ENCODE measurements at regions not wholly inside any gene's neighbourhood (a gene's known extent, or its start where the extent isn't known, plus 50 kb on each side); places are given as distances from the start of the nearest gene placed in this dataset.

DNA sequence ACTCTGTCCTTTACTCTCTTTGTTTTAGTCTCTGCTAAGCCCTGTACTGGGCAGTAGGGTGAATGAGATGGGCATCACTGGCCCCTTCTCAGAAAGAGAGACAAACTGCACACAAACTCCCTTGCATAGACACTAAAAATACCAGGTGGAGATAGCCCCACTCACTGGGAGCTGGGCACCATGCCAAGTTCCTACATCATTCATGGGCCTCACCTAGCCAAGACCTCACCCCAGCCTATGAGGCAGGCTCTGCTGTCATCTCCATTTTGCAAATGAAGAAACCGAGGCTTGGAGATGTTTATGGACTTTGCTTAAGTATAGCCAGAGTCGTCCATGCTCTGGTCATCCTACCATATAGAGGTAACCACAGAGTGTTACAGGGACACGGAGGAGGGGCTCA, 499.8 kb upstream of the CDH11 start:
- no peak for ATAC-seq
- H3F3A ChIP-seq (ENCODE audit: low read length, unreplicated experiment): no peaks in the 10 kb centered on the region
- ChIA-PET CTCF (no interaction called here), POLR2A (ENCODE audit: unreplicated experiment) (no interaction called here)
- no peak overlapping the region for H3K9ac ChIP-seq (ENCODE audit: low read length)
- TF ChIP-seq EZH2 (IDR thresholded peaks at IDR 0.05; ENCODE audit: low read length, unreplicated experiment) (no peak), EZH2phosphoT487 (IDR thresholded peaks at IDR 0.05; ENCODE audit: borderline replicate concordance, low read length) (no peak)
- TF ChIP-seq, protein P1, sequence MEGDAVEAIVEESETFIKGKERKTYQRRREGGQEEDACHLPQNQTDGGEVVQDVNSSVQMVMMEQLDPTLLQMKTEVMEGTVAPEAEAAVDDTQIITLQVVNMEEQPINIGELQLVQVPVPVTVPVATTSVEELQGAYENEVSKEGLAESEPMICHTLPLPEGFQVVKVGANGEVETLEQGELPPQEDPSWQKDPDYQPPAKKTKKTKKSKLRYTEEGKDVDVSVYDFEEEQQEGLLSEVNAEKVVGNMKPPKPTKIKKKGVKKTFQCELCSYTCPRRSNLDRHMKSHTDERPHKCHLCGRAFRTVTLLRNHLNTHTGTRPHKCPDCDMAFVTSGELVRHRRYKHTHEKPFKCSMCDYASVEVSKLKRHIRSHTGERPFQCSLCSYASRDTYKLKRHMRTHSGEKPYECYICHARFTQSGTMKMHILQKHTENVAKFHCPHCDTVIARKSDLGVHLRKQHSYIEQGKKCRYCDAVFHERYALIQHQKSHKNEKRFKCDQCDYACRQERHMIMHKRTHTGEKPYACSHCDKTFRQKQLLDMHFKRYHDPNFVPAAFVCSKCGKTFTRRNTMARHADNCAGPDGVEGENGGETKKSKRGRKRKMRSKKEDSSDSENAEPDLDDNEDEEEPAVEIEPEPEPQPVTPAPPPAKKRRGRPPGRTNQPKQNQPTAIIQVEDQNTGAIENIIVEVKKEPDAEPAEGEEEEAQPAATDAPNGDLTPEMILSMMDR (conservative IDR thresholded peaks at IDR 0.05; ENCODE audit: low read depth, low read length): no peak
- H3K27ac ChIP-seq (ENCODE audit: low read length): no peak overlapping the region
- no peaks in the 10 kb centered on the region for H3K9me2 ChIP-seq (replicated peaks; ENCODE audit: low read length)
- H3K4me3 ChIP-seq (ENCODE audit: low read length): no peak overlapping the region
- no peaks in the 10 kb centered on the region for H3K36me3 ChIP-seq (ENCODE audit: low read depth, low read length)
- H3K4me2 ChIP-seq (ENCODE audit: low read length): no peak overlapping the region
- no peaks in the 10 kb centered on the region for H3K79me2 ChIP-seq (ENCODE audit: low read length)
- H3K9me3 ChIP-seq (ENCODE audit: low read length): no peaks in the 10 kb centered on the region
- peaks cover 16% of the 10 kb centered on the region; the same call in 1 of the 2 replicates for H3K4me1 ChIP-seq (ENCODE audit: insufficient read depth, low read length)
- peak; percentile 4 for DNase-seq
- H3K27me3 ChIP-seq (ENCODE audit: low read length): no peaks in the 10 kb centered on the region
- BruUV-seq (replicated peaks): no TSS peak
- no peaks in the 10 kb centered on the region for H4K20me1 ChIP-seq (ENCODE audit: low read length)
- intact Hi-C loops (cut with micrococcal nuclease): no loop called here
- H2AFZ ChIP-seq (ENCODE audit: low read length): no peak overlapping the region

DNA sequence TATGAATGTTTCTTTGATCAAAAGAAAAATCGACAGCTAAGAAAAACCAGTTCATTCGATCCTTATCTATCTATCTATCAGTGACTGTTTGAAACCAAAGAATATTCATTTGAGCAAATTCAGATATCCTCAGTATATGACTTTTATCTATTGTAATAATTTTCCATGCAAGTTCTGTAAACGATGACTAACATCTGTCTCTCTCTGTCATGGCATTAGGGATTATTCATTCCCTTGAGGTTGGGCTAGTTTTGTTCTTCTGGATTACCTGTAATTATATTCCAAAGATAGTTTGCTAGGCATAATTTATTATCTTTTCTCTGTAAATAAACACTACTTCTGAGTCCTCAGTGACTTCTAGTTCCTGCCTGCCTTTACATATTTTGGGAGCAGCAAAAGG, 497.7 kb upstream of the CDH11 start:
- intact Hi-C loops (cut with micrococcal nuclease): no loop called here
- Histone ChIP-seq H3K27me3 (ENCODE audit: low read length) (no peaks in the 10 kb centered on the region), H3K9me3 (ENCODE audit: low read length) (no peaks in the 10 kb centered on the region), H3K9me2 (replicated peaks; ENCODE audit: low read length) (no peaks in the 10 kb centered on the region), H4K20me1 (ENCODE audit: low read length) (no peaks in the 10 kb centered on the region), H3K36me3 (ENCODE audit: low read depth, low read length) (no peaks in the 10 kb centered on the region), H3K27ac (ENCODE audit: low read length) (peak overlapping the region; percentile 22; the same call in 1 of the 2 replicates), H3K4me3 (ENCODE audit: low read length) (no peak overlapping the region), H2AFZ (ENCODE audit: low read length) (no peak overlapping the region), H3F3A (ENCODE audit: low read length, unreplicated experiment) (no peaks in the 10 kb centered on the region), H3K4me1 (ENCODE audit: insufficient read depth, low read length) (peaks cover 16% of the 10 kb centered on the region; the same call in 1 of the 2 replicates), H3K4me2 (ENCODE audit: low read length) (no peak overlapping the region), H3K9ac (ENCODE audit: low read length) (no peak overlapping the region), H3K79me2 (ENCODE audit: low read length) (no peaks in the 10 kb centered on the region)
- DNase-seq (peak; percentile 48), ATAC-seq (peak; percentile 54; the same call in 1 of the 2 replicates)
- POLR2A ChIA-PET (ENCODE audit: unreplicated experiment): no interaction called here
- CTCF ChIA-PET: no interaction called here
- no TSS peak for BruUV-seq (replicated peaks)
- TF ChIP-seq EZH2 (IDR thresholded peaks at IDR 0.05; ENCODE audit: low read length, unreplicated experiment): no peak
- TF ChIP-seq, protein P1 (conservative IDR thresholded peaks at IDR 0.05; ENCODE audit: low read depth, low read length): no peak
- no peak for TF ChIP-seq EZH2phosphoT487 (IDR thresholded peaks at IDR 0.05; ENCODE audit: borderline replicate concordance, low read length)

DNA sequence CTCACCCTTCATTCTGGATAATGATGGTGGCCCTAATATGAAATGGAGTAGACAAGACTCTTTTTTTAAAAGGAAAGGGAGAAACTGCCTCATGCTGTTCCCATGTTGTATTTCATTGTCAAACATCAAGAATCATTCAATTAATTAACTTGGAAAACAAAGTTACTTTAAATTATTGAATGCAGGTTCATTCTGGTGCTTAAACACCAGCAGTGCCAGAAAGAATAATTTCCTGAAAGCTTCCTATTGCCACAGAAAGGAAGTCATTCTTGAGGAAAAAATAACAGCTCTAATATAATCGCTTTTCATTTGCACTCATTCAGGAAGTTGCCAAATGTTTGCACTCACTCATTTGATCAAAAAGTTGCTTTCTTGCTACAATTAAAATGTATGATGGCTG, 497.1 kb upstream of the CDH11 start:
- Histone ChIP-seq H3K9me2 (replicated peaks; ENCODE audit: low read length) (no peaks in the 10 kb centered on the region), H3K36me3 (ENCODE audit: low read depth, low read length) (no peaks in the 10 kb centered on the region), H3K4me1 (ENCODE audit: insufficient read depth, low read length) (peaks cover 16% of the 10 kb centered on the region; the same call in 1 of the 2 replicates), H3K27me3 (ENCODE audit: low read length) (no peaks in the 10 kb centered on the region), H3K4me3 (ENCODE audit: low read length) (no peak overlapping the region), H3K79me2 (ENCODE audit: low read length) (no peaks in the 10 kb centered on the region), H4K20me1 (ENCODE audit: low read length) (no peaks in the 10 kb centered on the region), H2AFZ (ENCODE audit: low read length) (no peak overlapping the region), H3F3A (ENCODE audit: low read length, unreplicated experiment) (no peaks in the 10 kb centered on the region), H3K9ac (ENCODE audit: low read length) (no peak overlapping the region), H3K4me2 (ENCODE audit: low read length) (no peak overlapping the region), H3K9me3 (ENCODE audit: low read length) (no peaks in the 10 kb centered on the region), H3K27ac (ENCODE audit: low read length) (no peak overlapping the region)
- no TSS peak for BruUV-seq (replicated peaks)
- no peak for DNase-seq
- intact Hi-C loops (cut with micrococcal nuclease): no loop called here
- CTCF ChIA-PET: no interaction called here
- POLR2A ChIA-PET (ENCODE audit: unreplicated experiment): no interaction called here
- ATAC-seq: no peak
- TF ChIP-seq EZH2phosphoT487 (IDR thresholded peaks at IDR 0.05; ENCODE audit: borderline replicate concordance, low read length): no peak
- no peak for TF ChIP-seq EZH2 (IDR thresholded peaks at IDR 0.05; ENCODE audit: low read length, unreplicated experiment)
- TF ChIP-seq, protein P1 (conservative IDR thresholded peaks at IDR 0.05; ENCODE audit: low read depth, low read length): no peak
